ENCODE measurements at regions not wholly inside any gene's neighbourhood (a gene's known extent, or its start where the extent isn't known, plus 50 kb on each side); places are given as distances from the start of the nearest gene placed in this dataset.

- DNase-seq (ENCODE audit: low spot score) (no peak), ATAC-seq (no peak)
- H4K20me1 ChIP-seq (replicated peaks; ENCODE audit: insufficient read depth) = no peaks in the 10 kb centered on the region
- no peak overlapping the region for H3K4me3 Mint-ChIP-seq
- H3K4me3 ChIP-seq = no peak overlapping the region
- H3K4me2 ChIP-seq = no peak overlapping the region
- H3K27ac ChIP-seq (ENCODE audit: low read depth) = no peak overlapping the region
- no peaks in the 10 kb centered on the region for H3F3A ChIP-seq (replicated peaks; ENCODE audit: low read depth)
- H3K36me3 ChIP-seq (ENCODE audit: insufficient read depth) = peaks cover 3% of the 10 kb centered on the region; the same call in 1 of the 2 replicates
- peaks cover 8% of the 10 kb centered on the region for H3K27me3 Mint-ChIP-seq (ENCODE audit: insufficient read depth, low read depth, poor library complexity)
- H3K4me1 Mint-ChIP-seq = peaks cover 3% of the 10 kb centered on the region
- H3K9me2 ChIP-seq (ENCODE audit: insufficient read depth) = no peaks in the 10 kb centered on the region
- H2AFZ ChIP-seq = no peak overlapping the region
- peaks cover 6% of the 10 kb centered on the region for H3K36me3 Mint-ChIP-seq (ENCODE audit: low read depth)
- no peaks in the 10 kb centered on the region for H3K79me2 ChIP-seq (replicated peaks; ENCODE audit: insufficient read depth)
- H3K9me3 Mint-ChIP-seq = peaks cover 11% of the 10 kb centered on the region
- no peak for TF ChIP-seq CREB1 (CRISPR knock-in tag; IDR thresholded peaks at IDR 0.05; ENCODE audit: low read depth)
- no peak for TF ChIP-seq POLR2AphosphoS5 (IDR thresholded peaks at IDR 0.05; ENCODE audit: low read depth)
- no peak for TF ChIP-seq JUNB (IDR thresholded peaks at IDR 0.05; ENCODE audit: unreplicated experiment)
- TF ChIP-seq, protein P1, sequence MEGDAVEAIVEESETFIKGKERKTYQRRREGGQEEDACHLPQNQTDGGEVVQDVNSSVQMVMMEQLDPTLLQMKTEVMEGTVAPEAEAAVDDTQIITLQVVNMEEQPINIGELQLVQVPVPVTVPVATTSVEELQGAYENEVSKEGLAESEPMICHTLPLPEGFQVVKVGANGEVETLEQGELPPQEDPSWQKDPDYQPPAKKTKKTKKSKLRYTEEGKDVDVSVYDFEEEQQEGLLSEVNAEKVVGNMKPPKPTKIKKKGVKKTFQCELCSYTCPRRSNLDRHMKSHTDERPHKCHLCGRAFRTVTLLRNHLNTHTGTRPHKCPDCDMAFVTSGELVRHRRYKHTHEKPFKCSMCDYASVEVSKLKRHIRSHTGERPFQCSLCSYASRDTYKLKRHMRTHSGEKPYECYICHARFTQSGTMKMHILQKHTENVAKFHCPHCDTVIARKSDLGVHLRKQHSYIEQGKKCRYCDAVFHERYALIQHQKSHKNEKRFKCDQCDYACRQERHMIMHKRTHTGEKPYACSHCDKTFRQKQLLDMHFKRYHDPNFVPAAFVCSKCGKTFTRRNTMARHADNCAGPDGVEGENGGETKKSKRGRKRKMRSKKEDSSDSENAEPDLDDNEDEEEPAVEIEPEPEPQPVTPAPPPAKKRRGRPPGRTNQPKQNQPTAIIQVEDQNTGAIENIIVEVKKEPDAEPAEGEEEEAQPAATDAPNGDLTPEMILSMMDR (conservative IDR thresholded peaks at IDR 0.05; ENCODE audit: low read depth in 2 of 2) = no peak
- TF ChIP-seq ZNF114 (CRISPR knock-in tag; IDR thresholded peaks at IDR 0.05) = no peak
- TF ChIP-seq EZH2phosphoT487 (IDR thresholded peaks at IDR 0.05; ENCODE audit: unreplicated experiment) = no peak
- no peak for TF ChIP-seq ETS1 (IDR thresholded peaks at IDR 0.05)
- TF ChIP-seq STAT1 (IDR thresholded peaks at IDR 0.05; ENCODE audit: unreplicated experiment) = no peak
- no peak for TF ChIP-seq EZH2 (IDR thresholded peaks at IDR 0.05; ENCODE audit: low read depth, unreplicated experiment)
- TF ChIP-seq, protein P2, sequence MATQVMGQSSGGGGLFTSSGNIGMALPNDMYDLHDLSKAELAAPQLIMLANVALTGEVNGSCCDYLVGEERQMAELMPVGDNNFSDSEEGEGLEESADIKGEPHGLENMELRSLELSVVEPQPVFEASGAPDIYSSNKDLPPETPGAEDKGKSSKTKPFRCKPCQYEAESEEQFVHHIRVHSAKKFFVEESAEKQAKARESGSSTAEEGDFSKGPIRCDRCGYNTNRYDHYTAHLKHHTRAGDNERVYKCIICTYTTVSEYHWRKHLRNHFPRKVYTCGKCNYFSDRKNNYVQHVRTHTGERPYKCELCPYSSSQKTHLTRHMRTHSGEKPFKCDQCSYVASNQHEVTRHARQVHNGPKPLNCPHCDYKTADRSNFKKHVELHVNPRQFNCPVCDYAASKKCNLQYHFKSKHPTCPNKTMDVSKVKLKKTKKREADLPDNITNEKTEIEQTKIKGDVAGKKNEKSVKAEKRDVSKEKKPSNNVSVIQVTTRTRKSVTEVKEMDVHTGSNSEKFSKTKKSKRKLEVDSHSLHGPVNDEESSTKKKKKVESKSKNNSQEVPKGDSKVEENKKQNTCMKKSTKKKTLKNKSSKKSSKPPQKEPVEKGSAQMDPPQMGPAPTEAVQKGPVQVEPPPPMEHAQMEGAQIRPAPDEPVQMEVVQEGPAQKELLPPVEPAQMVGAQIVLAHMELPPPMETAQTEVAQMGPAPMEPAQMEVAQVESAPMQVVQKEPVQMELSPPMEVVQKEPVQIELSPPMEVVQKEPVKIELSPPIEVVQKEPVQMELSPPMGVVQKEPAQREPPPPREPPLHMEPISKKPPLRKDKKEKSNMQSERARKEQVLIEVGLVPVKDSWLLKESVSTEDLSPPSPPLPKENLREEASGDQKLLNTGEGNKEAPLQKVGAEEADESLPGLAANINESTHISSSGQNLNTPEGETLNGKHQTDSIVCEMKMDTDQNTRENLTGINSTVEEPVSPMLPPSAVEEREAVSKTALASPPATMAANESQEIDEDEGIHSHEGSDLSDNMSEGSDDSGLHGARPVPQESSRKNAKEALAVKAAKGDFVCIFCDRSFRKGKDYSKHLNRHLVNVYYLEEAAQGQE (IDR thresholded peaks at IDR 0.05; ENCODE audit: unreplicated experiment) = no peak
- TF ChIP-seq ZNF462 (CRISPR knock-in tag; IDR thresholded peaks at IDR 0.05) = no peak
- no peak for TF ChIP-seq ZNF331 (CRISPR knock-in tag; IDR thresholded peaks at IDR 0.05; ENCODE audit: low read depth)
- TF ChIP-seq NANOG (IDR thresholded peaks at IDR 0.05; ENCODE audit: borderline replicate concordance) = no peak
- H3K27me3 ChIP-seq (ENCODE audit: insufficient read depth) = 0 out of 2 replicates have a peak, but pooled peaks cover 4% of the 10 kb centered on the region
- no peak overlapping the region for H3K27ac Mint-ChIP-seq
- no peaks in the 10 kb centered on the region for H3K4me1 ChIP-seq (ENCODE audit: insufficient read depth)
These were observed 148.5 kb upstream of the ALDH1B1 start for GRCh38 chr9:38243993-38244392.

All from GM23338 (cell line).